ENCODE measurements at regions not wholly inside any gene's neighbourhood (a gene's known extent, or its start where the extent isn't known, plus 50 kb on each side); places are given as distances from the start of the nearest gene placed in this dataset.

DNA sequence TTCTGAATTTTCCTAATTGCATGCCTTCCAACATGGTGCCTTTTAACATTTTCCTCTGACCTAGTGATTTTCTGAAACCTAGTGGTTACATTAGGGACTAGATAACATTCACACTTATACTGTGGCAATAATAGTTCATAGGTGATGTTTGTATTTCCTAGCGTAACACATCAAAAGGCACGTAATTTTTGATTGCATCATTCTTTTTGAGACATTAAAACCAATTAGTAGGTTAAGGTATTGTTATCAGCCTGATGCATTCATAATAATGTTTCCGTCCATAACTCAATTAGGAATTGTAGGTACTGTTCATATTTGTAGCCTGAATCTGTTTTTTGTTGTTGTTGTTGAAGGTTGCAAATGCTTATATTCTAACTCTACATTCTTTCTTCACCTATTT, 192.4 kb downstream of the ANXA1 start:
- intact Hi-C loops (cut with micrococcal nuclease; ENCODE audit: unreplicated experiment), result no loop called here

DNA sequence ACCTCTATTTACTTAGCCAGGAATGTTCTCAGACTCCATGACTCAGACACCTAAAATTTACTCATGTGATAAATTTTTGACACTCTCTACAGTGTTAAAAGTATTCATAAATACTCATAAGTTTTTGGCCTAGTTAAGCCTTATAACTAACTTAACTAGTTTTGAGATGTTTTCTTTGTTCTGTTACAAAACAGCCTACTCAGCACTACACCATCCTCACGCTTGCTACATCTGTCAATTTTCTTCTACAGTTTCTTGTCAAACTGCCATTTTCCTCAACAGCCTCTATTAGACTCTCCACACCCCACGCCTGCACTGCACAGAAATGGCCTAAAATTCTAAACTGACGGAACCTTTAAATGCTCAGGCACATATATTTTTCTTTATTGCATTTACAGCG, 195.5 kb downstream of the ANXA1 start:
- no peaks in the 10 kb centered on the region for H4K20me1 ChIP-seq (ENCODE audit: insufficient read depth)
- no peaks in the 10 kb centered on the region for H3K27me3 ChIP-seq (ENCODE audit: insufficient read depth, low read depth)
- no TSS peak for BruUV-seq (replicated peaks)
- 0 out of 2 replicates have a peak overlapping the region, but pooled peaks have one; percentile 16 for H3K27ac ChIP-seq
- intact Hi-C loops (cut with micrococcal nuclease; ENCODE audit: unreplicated experiment), result loop anchor here (5.0 kb wide), 1 partner anchor 70 kb away; no protein-coding TSS in a partner anchor
- DNase-seq, result no peak
- H2AFZ ChIP-seq, result no peak overlapping the region
- H3K4me3 ChIP-seq, result no peak overlapping the region
- ChIA-PET POLR2A (ENCODE audit: unreplicated experiment) (no interaction called here), CTCF (no interaction called here)
- no peak for TF ChIP-seq EZH2 (IDR thresholded peaks at IDR 0.05; ENCODE audit: low read depth)
- TF ChIP-seq, protein P1, sequence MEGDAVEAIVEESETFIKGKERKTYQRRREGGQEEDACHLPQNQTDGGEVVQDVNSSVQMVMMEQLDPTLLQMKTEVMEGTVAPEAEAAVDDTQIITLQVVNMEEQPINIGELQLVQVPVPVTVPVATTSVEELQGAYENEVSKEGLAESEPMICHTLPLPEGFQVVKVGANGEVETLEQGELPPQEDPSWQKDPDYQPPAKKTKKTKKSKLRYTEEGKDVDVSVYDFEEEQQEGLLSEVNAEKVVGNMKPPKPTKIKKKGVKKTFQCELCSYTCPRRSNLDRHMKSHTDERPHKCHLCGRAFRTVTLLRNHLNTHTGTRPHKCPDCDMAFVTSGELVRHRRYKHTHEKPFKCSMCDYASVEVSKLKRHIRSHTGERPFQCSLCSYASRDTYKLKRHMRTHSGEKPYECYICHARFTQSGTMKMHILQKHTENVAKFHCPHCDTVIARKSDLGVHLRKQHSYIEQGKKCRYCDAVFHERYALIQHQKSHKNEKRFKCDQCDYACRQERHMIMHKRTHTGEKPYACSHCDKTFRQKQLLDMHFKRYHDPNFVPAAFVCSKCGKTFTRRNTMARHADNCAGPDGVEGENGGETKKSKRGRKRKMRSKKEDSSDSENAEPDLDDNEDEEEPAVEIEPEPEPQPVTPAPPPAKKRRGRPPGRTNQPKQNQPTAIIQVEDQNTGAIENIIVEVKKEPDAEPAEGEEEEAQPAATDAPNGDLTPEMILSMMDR (conservative IDR thresholded peaks at IDR 0.05), result no peak
- no peaks in the 10 kb centered on the region for H3K9me2 ChIP-seq (ENCODE audit: insufficient read depth)
- H3K9me3 ChIP-seq (ENCODE audit: insufficient read depth, low read depth), result no peaks in the 10 kb centered on the region
- peaks cover 8% of the 10 kb centered on the region; the same call in 1 of the 2 replicates for H3K4me1 ChIP-seq (replicated peaks; ENCODE audit: insufficient read depth)
- no peak overlapping the region for H3K4me2 ChIP-seq
- H3K79me2 ChIP-seq (ENCODE audit: low read depth), result no peaks in the 10 kb centered on the region
- H3K36me3 ChIP-seq (ENCODE audit: low read depth), result no peaks in the 10 kb centered on the region
- H3F3A ChIP-seq (ENCODE audit: insufficient read depth, low read depth), result no peaks in the 10 kb centered on the region

More for the DNA sequence above, 192.4 kb downstream of the ANXA1 start:
- CTCF ChIA-PET, result no interaction called here
- no peak for DNase-seq
- POLR2A ChIA-PET (ENCODE audit: unreplicated experiment), result no interaction called here
- Histone ChIP-seq H3K9me2 (ENCODE audit: insufficient read depth) (no peaks in the 10 kb centered on the region), H3K27me3 (ENCODE audit: insufficient read depth, low read depth) (no peaks in the 10 kb centered on the region), H3K4me2 (no peak overlapping the region), H3K4me3 (no peak overlapping the region), H3K27ac (no peak overlapping the region), H3K79me2 (ENCODE audit: low read depth) (no peaks in the 10 kb centered on the region), H3F3A (ENCODE audit: insufficient read depth, low read depth) (no peaks in the 10 kb centered on the region), H3K4me1 (replicated peaks; ENCODE audit: insufficient read depth) (peaks cover 8% of the 10 kb centered on the region; the same call in 1 of the 2 replicates), H2AFZ (no peak overlapping the region), H3K36me3 (ENCODE audit: low read depth) (no peaks in the 10 kb centered on the region), H3K9me3 (ENCODE audit: insufficient read depth, low read depth) (no peaks in the 10 kb centered on the region), H4K20me1 (ENCODE audit: insufficient read depth) (no peaks in the 10 kb centered on the region)
- TF ChIP-seq, protein P1 (conservative IDR thresholded peaks at IDR 0.05), result no peak
- no peak for TF ChIP-seq EZH2 (IDR thresholded peaks at IDR 0.05; ENCODE audit: low read depth)
- BruUV-seq (replicated peaks), result no TSS peak

DNA sequence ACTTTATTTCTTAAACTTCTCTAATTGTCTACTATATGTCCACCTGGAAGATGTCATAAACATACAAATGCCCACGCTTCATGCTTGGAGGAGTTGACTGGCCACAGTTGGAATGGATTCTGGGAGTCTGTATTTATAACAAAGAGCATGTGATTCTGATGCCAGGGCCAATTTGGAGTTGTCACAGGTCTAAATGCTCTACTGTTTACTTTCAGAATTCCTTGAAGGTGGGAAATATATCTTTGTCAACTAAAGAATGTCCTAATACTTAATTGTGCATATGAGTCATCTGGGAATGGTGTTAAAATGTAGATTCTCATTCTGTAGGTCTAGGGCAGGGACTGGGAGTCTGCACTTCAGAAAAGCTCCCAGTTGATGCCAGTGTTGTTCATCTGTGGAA, 196.1 kb downstream of the ANXA1 start:
- Histone ChIP-seq H3K4me2 (no peak overlapping the region), H4K20me1 (ENCODE audit: insufficient read depth) (no peaks in the 10 kb centered on the region), H3K27me3 (ENCODE audit: insufficient read depth, low read depth) (no peaks in the 10 kb centered on the region), H3K9me3 (ENCODE audit: insufficient read depth, low read depth) (no peaks in the 10 kb centered on the region), H2AFZ (no peak overlapping the region), H3K36me3 (ENCODE audit: low read depth) (no peaks in the 10 kb centered on the region), H3K27ac (0 out of 2 replicates have a peak overlapping the region, but pooled peaks have one; percentile 16), H3F3A (ENCODE audit: insufficient read depth, low read depth) (no peaks in the 10 kb centered on the region), H3K9me2 (ENCODE audit: insufficient read depth) (no peaks in the 10 kb centered on the region), H3K4me3 (no peak overlapping the region), H3K4me1 (replicated peaks; ENCODE audit: insufficient read depth) (peaks cover 8% of the 10 kb centered on the region; the same call in 1 of the 2 replicates), H3K79me2 (ENCODE audit: low read depth) (no peaks in the 10 kb centered on the region)
- ChIA-PET POLR2A (ENCODE audit: unreplicated experiment) (no interaction called here), CTCF (no interaction called here)
- peak in 1 of 2 experiments; percentile 46 for DNase-seq
- TF ChIP-seq EZH2 (IDR thresholded peaks at IDR 0.05; ENCODE audit: low read depth), result no peak
- TF ChIP-seq, protein P1 (conservative IDR thresholded peaks at IDR 0.05), result no peak
- no TSS peak for BruUV-seq (replicated peaks)
- intact Hi-C loops (cut with micrococcal nuclease; ENCODE audit: unreplicated experiment), result loop anchor here (5.0 kb wide), 1 partner anchor 70 kb away; no protein-coding TSS in a partner anchor

All from PC-9 (cell line).